ENCODE measurements at regions not wholly inside any gene's neighbourhood (a gene's known extent, or its start where the extent isn't known, plus 50 kb on each side); places are given as distances from the start of the nearest gene placed in this dataset.

GRCh38 chr2:65700720-65701119 lies 268.3 kb upstream of the SPRED2 start:
- Mint-ChIP-seq H3K4me1 (no peaks in the 10 kb centered on the region), H3K9me3 (no peaks in the 10 kb centered on the region), H3K36me3 (ENCODE audit: low read depth) (no peaks in the 10 kb centered on the region), H3K27ac (ENCODE audit: unreplicated experiment) (no peak overlapping the region), H3K4me3 (no peak overlapping the region), H3K27me3 (ENCODE audit: low read depth) (peaks cover 3% of the 10 kb centered on the region)
- TF ChIP-seq, protein P1, sequence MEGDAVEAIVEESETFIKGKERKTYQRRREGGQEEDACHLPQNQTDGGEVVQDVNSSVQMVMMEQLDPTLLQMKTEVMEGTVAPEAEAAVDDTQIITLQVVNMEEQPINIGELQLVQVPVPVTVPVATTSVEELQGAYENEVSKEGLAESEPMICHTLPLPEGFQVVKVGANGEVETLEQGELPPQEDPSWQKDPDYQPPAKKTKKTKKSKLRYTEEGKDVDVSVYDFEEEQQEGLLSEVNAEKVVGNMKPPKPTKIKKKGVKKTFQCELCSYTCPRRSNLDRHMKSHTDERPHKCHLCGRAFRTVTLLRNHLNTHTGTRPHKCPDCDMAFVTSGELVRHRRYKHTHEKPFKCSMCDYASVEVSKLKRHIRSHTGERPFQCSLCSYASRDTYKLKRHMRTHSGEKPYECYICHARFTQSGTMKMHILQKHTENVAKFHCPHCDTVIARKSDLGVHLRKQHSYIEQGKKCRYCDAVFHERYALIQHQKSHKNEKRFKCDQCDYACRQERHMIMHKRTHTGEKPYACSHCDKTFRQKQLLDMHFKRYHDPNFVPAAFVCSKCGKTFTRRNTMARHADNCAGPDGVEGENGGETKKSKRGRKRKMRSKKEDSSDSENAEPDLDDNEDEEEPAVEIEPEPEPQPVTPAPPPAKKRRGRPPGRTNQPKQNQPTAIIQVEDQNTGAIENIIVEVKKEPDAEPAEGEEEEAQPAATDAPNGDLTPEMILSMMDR (conservative IDR thresholded peaks at IDR 0.05): no peak
- no peak for DNase-seq (ENCODE audit: low read depth, low spot score)

GRCh38 chr2:65700004-65700651 lies 267.7 kb upstream of the SPRED2 start:
- Mint-ChIP-seq H3K4me3 (no peak overlapping the region), H3K9me3 (no peaks in the 10 kb centered on the region), H3K27me3 (ENCODE audit: low read depth) (peaks cover 3% of the 10 kb centered on the region), H3K4me1 (no peaks in the 10 kb centered on the region), H3K27ac (ENCODE audit: unreplicated experiment) (no peak overlapping the region), H3K36me3 (ENCODE audit: low read depth) (no peaks in the 10 kb centered on the region)
- TF ChIP-seq, protein P1 (conservative IDR thresholded peaks at IDR 0.05): no peak
- DNase-seq (ENCODE audit: low read depth, low spot score): no peak

DNA sequence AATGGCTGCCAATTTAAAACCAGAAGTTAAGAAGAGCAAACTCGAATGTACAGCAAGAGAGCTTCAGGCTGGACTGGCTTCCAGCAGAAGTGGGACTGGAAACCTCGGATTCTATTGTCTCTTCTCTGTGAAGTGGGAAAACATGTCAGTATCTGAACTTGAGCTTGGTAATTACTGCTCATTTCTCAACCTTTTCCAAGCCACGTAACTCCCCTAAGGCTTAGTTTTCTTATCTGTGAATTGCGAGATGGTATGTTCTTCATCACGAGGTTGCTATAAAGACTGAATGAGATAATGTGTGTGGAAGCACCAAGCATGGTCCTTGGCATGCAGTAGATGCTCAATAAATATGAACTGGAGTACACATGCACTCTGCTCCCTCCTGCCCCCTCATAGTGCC lies 259.4 kb upstream of the SPRED2 start:
- H3K9me3 Mint-ChIP-seq: no peaks in the 10 kb centered on the region
- no peaks in the 10 kb centered on the region for H3K36me3 Mint-ChIP-seq (ENCODE audit: low read depth)
- H3K27ac Mint-ChIP-seq (ENCODE audit: unreplicated experiment): no peak overlapping the region
- H3K4me3 Mint-ChIP-seq: no peak overlapping the region
- TF ChIP-seq, protein P1 (conservative IDR thresholded peaks at IDR 0.05): no peak
- H3K4me1 Mint-ChIP-seq: no peaks in the 10 kb centered on the region
- no peaks in the 10 kb centered on the region for H3K27me3 Mint-ChIP-seq (ENCODE audit: low read depth)
- no peak for DNase-seq (ENCODE audit: low read depth, low spot score)

DNA sequence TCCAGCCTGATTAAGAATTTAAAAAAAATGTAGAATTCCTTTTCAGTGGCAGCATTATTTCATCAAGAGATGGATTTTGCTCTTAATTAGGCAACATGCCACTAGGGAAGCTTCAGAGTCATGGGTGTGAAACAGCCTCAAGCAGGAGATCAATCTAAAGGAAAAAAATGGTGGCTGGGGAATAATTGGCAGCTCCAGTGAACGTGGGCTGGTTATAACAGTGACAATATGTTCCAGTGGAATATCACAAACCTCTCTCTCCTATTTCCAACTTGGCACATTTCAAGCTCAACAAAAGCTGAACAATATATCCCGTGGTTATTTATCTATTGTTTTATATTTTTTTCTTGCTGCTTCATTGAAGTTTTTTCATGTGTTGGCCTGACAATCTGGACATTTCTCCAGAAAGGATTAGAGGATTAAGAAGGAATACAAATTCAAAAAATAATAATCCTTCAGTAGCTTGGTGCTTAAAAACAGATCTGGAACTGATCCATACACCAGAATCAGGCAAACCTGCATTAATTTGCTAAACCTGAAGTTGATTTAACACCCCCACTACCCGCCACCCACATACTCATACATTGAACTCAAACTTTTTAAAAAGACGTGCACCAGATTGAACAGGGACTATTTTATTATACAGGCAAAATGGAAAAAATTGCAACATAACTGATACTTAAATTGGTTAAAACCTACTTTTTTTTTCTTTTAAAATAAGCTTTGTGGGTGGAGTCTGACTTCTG lies 255.9 kb upstream of the SPRED2 start:
- no peaks in the 10 kb centered on the region for H3K27me3 Mint-ChIP-seq (ENCODE audit: low read depth)
- TF ChIP-seq, protein P1 (conservative IDR thresholded peaks at IDR 0.05): no peak
- no peaks in the 10 kb centered on the region for H3K9me3 Mint-ChIP-seq
- DNase-seq (ENCODE audit: low read depth, low spot score): no peak
- H3K36me3 Mint-ChIP-seq (ENCODE audit: low read depth): no peaks in the 10 kb centered on the region
- H3K4me3 Mint-ChIP-seq: no peak overlapping the region
- no peak overlapping the region for H3K27ac Mint-ChIP-seq (ENCODE audit: unreplicated experiment)
- H3K4me1 Mint-ChIP-seq: no peaks in the 10 kb centered on the region

GRCh38 chr2:65687614-65688013 lies 255.2 kb upstream of the SPRED2 start:
- TF ChIP-seq, protein P1 (conservative IDR thresholded peaks at IDR 0.05): no peak
- H3K27ac Mint-ChIP-seq (ENCODE audit: unreplicated experiment): no peak overlapping the region
- H3K27me3 Mint-ChIP-seq (ENCODE audit: low read depth): no peaks in the 10 kb centered on the region
- no peak overlapping the region for H3K4me3 Mint-ChIP-seq
- no peak for DNase-seq (ENCODE audit: low read depth, low spot score)
- no peaks in the 10 kb centered on the region for H3K4me1 Mint-ChIP-seq
- H3K9me3 Mint-ChIP-seq: no peaks in the 10 kb centered on the region
- no peaks in the 10 kb centered on the region for H3K36me3 Mint-ChIP-seq (ENCODE audit: low read depth)

Measured in neural crest cell (in vitro differentiated cells).